K562 (cell line): ENCODE measurements at regions not wholly inside any gene's neighbourhood (a gene's known extent, or its start where the extent isn't known, plus 50 kb on each side); places are given as distances from the start of the nearest gene placed in this dataset.

Experiments used
- CHD2 ChIP-seq: IDR thresholded peaks from 2 replicates; pipeline ENCODE4 v1.6.1; 2011; ENCODE audit warnings: low read depth, low read length
- CREM ChIP-seq: IDR thresholded peaks from 2 replicates; pipeline ENCODE4 v1.6.1; 2014; ENCODE audit warnings: antibody characterized with exemption, low read depth
- KLF13 ChIP-seq: fragments of 450-650 bp; IDR thresholded peaks from 2 replicates; pipeline ENCODE4 v1.6.1; 2016; ENCODE audit warnings: missing genetic modification characterization, low read depth, mild to moderate bottlenecking, missing compliant biosample characterization, moderate library complexity, borderline replicate concordance
- MGA ChIP-seq: fragments of 450-650 bp; IDR thresholded peaks from 2 replicates; pipeline ENCODE4 v1.6.1; 2016; ENCODE audit warnings: mild to moderate bottlenecking, moderate library complexity
- NCOA4 ChIP-seq: fragments of 450-650 bp; IDR thresholded peaks from 2 replicates; pipeline ENCODE4 v1.6.1; 2018; ENCODE audit warnings: mild to moderate bottlenecking; ENCODE audit not compliant: partially characterized antibody
- NFIC ChIP-seq: fragments of 450-650 bp; IDR thresholded peaks from 2 replicates; pipeline ENCODE4 v1.6.1; 2017; ENCODE audit warnings: mild to moderate bottlenecking, inconsistent platforms
- PTBP1 ChIP-seq: fragments of 200-400 bp; formaldehyde crosslinking; IDR thresholded peaks from 2 replicates; pipeline ENCODE4 v1.6.1; 2017; ENCODE audit warnings: low read depth, low read length
- TEAD4 ChIP-seq, 2 experiments: sonication (generic) in 1 of 2; formaldehyde crosslinking in 1 of 2; IDR thresholded peaks; 2 replicates each; pipeline versions ENCODE4 v1.6.1 to v1.8.0; 2012 to 2022; ENCODE audit warnings: borderline replicate concordance in 1 of 2, inconsistent platforms in 1 of 2, low read length in 1 of 2, mild to moderate bottlenecking in 1 of 2, missing genetic modification reagents in 1 of 2
- ZNF3 ChIP-seq: fragments of 250-450 bp; sonication (Bioruptor Pico); IDR thresholded peaks from 2 replicates; pipeline ENCODE4 v1.5.0; 2021; ENCODE audit warnings: mild to moderate bottlenecking, moderate library complexity
- ZNF561 ChIP-seq: fragments of 450-650 bp; formaldehyde crosslinking; conservative IDR thresholded peaks from 2 replicates; pipeline ENCODE4 v1.4.0; 2020; ENCODE audit warnings: mild to moderate bottlenecking, moderate library complexity
- TF ChIP-seq, protein P1 (sequence below): fragments of 250-450 bp; sonication (Bioruptor Pico); IDR thresholded peaks from 2 replicates; pipeline ENCODE4 v1.8.0; 2022; ENCODE audit warnings: moderate library complexity, mild to moderate bottlenecking, inconsistent platforms
- TF ChIP-seq, protein P2 (sequence below): fragments of 250-450 bp; sonication (Bioruptor Pico); IDR thresholded peaks from 2 replicates; pipeline ENCODE4 v1.5.0; 2021
- TF ChIP-seq, protein P3 (sequence below): fragments of 250-450 bp; sonication (Bioruptor Pico); IDR thresholded peaks from 2 replicates; pipeline ENCODE4 v1.9.0; 2021; ENCODE audit warnings: mild to moderate bottlenecking

GRCh38 chr12:112716099-112717093, 75.2 kb upstream of the RPH3A start (continued):
- TF ChIP-seq MGA, result no peak
- no peak for TF ChIP-seq TEAD4 (IDR thresholded peaks at IDR 0.05; ENCODE audit: low read length)
- TF ChIP-seq TEAD4 (CRISPR knock-in tag; IDR thresholded peaks at IDR 0.05; ENCODE audit: borderline replicate concordance), result no peak
- TF ChIP-seq KLF13 (tag), result 0 out of 2 replicates have a peak, but pooled peaks have one; percentile 41
- TF ChIP-seq CREM, result no peak
- no peak for TF ChIP-seq ZNF561 (CRISPR knock-in tag)
- no peak for TF ChIP-seq ZNF3 (CRISPR knock-in tag)
- TF ChIP-seq CHD2, result no peak
- TF ChIP-seq NFIC, result no peak
- no peak for TF ChIP-seq PTBP1
- TF ChIP-seq, protein P1, sequence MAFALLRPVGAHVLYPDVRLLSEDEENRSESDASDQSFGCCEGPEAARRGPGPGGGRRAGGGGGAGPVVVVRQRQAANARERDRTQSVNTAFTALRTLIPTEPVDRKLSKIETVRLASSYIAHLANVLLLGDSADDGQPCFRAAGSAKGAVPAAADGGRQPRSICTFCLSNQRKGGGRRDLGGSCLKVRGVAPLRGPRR, result no peak
- TF ChIP-seq, protein P2, sequence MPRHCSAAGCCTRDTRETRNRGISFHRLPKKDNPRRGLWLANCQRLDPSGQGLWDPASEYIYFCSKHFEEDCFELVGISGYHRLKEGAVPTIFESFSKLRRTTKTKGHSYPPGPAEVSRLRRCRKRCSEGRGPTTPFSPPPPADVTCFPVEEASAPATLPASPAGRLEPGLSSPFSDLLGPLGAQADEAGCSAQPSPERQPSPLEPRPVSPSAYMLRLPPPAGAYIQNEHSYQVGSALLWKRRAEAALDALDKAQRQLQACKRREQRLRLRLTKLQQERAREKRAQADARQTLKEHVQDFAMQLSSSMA (CRISPR knock-in tag), result no peak
- TF ChIP-seq, protein P3, sequence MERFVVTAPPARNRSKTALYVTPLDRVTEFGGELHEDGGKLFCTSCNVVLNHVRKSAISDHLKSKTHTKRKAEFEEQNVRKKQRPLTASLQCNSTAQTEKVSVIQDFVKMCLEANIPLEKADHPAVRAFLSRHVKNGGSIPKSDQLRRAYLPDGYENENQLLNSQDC (CRISPR knock-in tag), result no peak
- TF ChIP-seq NCOA4, result no peak
